Stimulated activated naive B cell treated with anti-CD40 and anti-IgM and Interleukin-4, amounts not matched to agents 10 μg/mL and 1 μg/mL and 100 μg/mL, for 72 hours (primary cell): ENCODE measurements at regions not wholly inside any gene's neighbourhood (a gene's known extent, or its start where the extent isn't known, plus 50 kb on each side); places are given as distances from the start of the nearest gene placed in this dataset.
"Not testable (repeated sequence)": the region's sequence is repeated elsewhere in the genome, so short reads cannot be mapped to it uniquely, and the experiment has no call there.

ENCODE experiments used
- ATAC-seq, 2 donors: fragments of 150-1000 bp; cut with Tn5 transposase; replicated peaks; 2 replicates each; pipeline ENCODE4 v1.10.0; 2021; ENCODE audit warnings: moderate library complexity in 1 of 2
- DNase-seq: peaks from one replicate; pipeline ENCODE4 v3.0.0; 2021
- H3K27ac Mint-ChIP-seq: one replicate; pipeline ENCODE4 v1.8.0; 2022; ENCODE audit warnings: mild to moderate bottlenecking, mixed read lengths
- H3K27me3 Mint-ChIP-seq, 2 donors: one replicate each; pipeline ENCODE4 v1.8.0; 2022; ENCODE audit warnings: mixed read lengths in 2 of 2
- H3K36me3 Mint-ChIP-seq, 2 donors: one replicate each; pipeline ENCODE4 v1.8.0; 2022; ENCODE audit warnings: mixed read lengths in 2 of 2, mild to moderate bottlenecking in 1 of 2
- H3K4me1 Mint-ChIP-seq, 2 donors: one replicate each; pipeline ENCODE4 v1.8.0; 2022; ENCODE audit warnings: mixed read lengths in 2 of 2, mild to moderate bottlenecking in 1 of 2
- H3K4me3 Mint-ChIP-seq, 2 donors: one replicate each; pipeline ENCODE4 v1.8.0; 2022; ENCODE audit warnings: mild to moderate bottlenecking in 2 of 2, mixed read lengths in 2 of 2, moderate library complexity in 1 of 2
- H3K9me3 Mint-ChIP-seq, 2 donors: one replicate each; pipeline ENCODE4 v1.8.0; 2022; ENCODE audit warnings: mixed read lengths in 2 of 2, mild to moderate bottlenecking in 1 of 2

DNA sequence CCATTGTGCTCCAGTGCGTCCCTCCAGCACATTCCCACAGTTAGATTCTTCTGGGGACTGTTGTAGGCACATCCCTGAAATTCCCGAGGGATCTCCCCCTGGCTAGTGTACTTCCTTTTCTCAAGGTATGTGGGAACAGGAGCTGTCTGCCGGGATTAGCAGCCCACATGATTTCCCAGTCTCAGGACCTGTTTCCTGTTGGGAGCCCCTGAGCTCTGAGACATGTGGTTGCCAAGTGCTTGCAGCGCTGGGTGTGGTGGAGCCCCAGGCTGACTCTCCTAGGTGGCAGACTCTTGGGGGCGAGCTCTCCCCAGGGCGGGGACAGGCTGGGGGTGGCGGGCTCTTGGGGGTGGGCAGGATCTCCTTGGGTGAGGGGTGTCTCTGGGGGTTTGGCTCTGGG lies 287.0 kb upstream of the PLGLB1 start:
- DNase-seq = not testable (repeated sequence)

DNA sequence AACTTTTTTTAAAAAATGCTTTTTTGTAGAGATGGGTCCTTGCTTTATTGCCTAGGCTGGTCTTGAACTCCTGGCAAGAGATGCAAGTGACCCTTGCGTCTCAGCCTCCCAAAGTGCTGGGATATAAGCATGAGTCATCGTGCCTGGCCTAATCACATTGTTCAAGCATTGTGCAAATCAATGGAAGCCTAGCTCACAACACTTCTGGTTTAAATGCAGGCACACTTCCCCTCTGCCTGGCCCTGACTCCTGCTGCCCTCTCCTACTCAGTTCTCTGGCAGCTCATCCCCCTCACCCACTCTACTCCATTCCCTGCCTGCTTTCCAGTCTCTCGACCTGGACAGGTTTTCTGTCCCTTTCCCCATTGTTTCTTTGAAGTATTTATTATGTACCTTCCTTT lies 288.1 kb upstream of the PLGLB1 start:
- H3K27ac Mint-ChIP-seq, H3K9me3 Mint-ChIP-seq, H3K4me3 Mint-ChIP-seq, H3K36me3 Mint-ChIP-seq, ATAC-seq, DNase-seq, H3K27me3 Mint-ChIP-seq: not testable (repeated sequence)
- peaks cover 10 to 11% of the 10 kb centered on the region in 2 donors for H3K4me1 Mint-ChIP-seq

More for the DNA sequence above, 287.0 kb upstream of the PLGLB1 start:
- H3K4me1 Mint-ChIP-seq, H3K27ac Mint-ChIP-seq, H3K36me3 Mint-ChIP-seq, H3K27me3 Mint-ChIP-seq, ATAC-seq, H3K9me3 Mint-ChIP-seq, H3K4me3 Mint-ChIP-seq: not testable (repeated sequence)

DNA sequence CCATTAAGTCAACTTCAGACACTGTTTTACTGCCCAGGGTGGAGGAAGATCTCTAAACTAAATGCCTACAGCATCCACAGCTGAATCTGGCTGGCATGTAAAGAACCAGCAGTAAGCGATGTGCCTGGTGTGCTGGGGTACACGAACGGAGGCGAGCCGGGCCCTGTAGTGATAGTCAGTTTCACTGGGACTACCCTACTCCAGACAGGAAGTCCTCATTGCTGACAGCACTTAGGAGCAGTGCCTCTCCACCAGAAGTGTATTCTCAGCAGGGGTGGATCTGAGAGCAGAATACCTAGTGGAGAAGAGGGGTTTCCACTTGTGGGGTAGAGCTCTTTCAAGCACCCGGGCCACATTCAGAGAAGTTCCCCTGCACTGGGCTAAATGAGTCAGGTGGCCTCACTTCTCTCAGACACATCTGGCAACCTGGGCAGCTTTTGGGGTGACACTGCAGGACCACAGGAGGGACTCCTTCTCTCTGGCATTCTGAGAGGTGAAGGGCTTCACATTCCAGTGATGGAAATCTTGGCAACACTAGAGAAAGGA lies 290.3 kb upstream of the PLGLB1 start:
- H3K27ac Mint-ChIP-seq, H3K27me3 Mint-ChIP-seq, DNase-seq, H3K9me3 Mint-ChIP-seq, H3K36me3 Mint-ChIP-seq, H3K4me3 Mint-ChIP-seq: not testable (repeated sequence)
- peaks cover 10 to 11% of the 10 kb centered on the region in 2 donors for H3K4me1 Mint-ChIP-seq
- ATAC-seq = peak; percentile 43 to 52

DNA sequence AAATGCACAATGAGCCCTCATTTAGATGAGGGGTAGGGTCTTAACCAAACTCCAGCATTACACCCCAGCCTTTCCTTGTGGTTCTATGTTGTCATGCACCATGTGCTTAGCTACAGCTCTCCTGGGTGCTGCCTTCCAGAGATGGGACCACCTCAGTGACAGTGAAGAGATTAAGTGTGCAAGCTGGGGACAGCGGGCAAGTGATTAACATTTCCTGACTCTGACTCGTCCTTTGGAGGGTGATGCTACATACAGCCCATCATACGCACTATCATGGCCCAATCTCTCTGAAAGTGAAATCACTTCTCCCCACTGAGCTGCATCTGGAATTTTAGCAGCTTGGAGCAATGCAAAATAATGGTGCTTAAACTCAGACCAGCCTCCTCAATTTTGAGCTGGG lies 293.0 kb upstream of the PLGLB1 start:
- not testable (repeated sequence) for H3K9me3 Mint-ChIP-seq, H3K4me3 Mint-ChIP-seq, H3K36me3 Mint-ChIP-seq, H3K27ac Mint-ChIP-seq, H3K27me3 Mint-ChIP-seq, DNase-seq
- peak; percentile 16 to 20 for ATAC-seq
- peaks cover 10 to 11% of the 10 kb centered on the region in 2 donors for H3K4me1 Mint-ChIP-seq

DNA sequence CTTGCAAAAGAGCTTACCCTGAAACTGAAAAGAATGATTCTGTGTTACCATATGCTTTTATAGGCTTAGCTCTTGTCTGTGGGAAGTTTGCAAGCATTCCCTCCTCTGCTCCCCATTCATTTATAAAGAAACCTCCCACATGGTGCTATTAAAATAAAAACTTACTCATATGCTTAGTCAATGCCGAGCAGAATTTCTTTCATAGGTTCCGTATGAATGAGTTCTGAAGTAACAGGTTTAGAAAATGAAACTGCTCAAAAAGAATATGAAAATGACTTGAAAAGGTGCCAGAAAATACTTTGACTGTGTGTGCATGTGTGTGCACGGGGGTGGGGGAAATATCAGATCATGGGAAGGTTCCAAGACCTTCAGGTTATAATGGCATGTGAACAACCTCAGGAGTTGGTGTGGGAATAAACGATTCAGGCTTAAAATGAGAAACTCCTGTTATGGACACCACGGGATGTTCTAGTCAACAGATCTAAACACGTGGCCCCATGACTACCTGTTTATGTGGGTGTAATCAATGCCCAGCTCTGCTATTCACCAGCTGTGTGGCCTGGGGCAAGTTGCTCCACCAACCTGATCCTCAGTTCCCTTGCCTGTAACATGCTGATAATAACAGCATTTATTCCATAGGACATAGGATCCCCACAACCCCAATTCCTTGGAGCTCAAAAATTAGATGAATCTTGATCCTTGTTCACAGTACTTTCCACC lies 293.7 kb upstream of the PLGLB1 start:
- not testable (repeated sequence) for H3K27me3 Mint-ChIP-seq, DNase-seq, H3K9me3 Mint-ChIP-seq, H3K36me3 Mint-ChIP-seq, H3K4me1 Mint-ChIP-seq, H3K27ac Mint-ChIP-seq, H3K4me3 Mint-ChIP-seq
- peak; percentile 88 to 90 for ATAC-seq

DNA sequence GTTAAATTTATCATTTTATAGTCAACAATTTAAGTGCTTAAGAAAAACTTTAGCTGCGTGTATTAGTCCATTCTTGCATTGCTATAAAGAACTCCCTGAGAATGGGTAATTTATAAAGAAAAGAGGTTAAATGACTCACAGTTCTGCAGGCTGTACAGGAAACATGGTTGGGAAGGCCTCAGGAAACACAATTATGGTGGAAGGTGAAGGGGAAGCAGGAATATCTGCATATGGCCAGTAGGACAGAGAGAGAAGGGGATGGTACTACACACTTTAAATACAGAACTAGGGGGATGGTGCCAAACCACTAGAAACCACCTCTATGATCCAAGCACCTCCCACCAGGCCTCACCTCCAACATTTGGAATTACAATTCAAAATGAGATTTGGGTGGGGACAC lies 295.5 kb upstream of the PLGLB1 start:
- ATAC-seq, H3K36me3 Mint-ChIP-seq, H3K4me1 Mint-ChIP-seq, H3K27ac Mint-ChIP-seq, H3K4me3 Mint-ChIP-seq, H3K27me3 Mint-ChIP-seq, H3K9me3 Mint-ChIP-seq, DNase-seq: not testable (repeated sequence)

DNA sequence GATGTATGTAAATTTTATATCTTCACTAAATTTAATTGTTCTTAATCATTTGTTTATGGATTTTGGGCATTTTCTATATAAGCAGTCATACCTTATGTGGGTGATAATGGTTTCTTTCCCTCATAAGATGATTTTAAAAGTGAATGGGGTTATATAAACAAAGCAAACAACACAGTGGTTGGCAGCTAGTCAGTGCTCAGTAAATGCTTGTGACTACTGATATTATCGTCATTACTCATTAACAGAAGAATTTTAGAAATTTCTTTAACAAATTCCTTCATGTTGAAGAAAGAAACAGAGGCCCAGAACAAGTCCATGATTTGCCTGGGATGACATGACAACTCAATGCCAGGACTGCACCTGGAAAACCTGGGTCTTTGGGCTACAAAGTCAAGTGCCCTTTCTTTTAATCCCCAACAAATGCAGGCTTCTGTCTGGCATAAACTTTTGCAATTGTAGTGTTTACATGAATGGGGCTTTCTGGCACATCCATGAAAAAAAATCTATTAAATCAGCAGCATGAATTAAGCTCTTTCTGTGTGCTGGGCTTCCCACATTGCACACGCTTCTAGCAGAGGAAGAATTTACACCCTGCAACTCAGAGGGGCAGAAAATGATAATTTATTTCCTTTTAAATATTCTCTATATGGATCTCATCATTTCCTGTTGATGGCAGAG lies 297.3 kb upstream of the PLGLB1 start:
- not testable (repeated sequence) for H3K9me3 Mint-ChIP-seq, H3K4me3 Mint-ChIP-seq, H3K27me3 Mint-ChIP-seq, H3K4me1 Mint-ChIP-seq, DNase-seq, H3K36me3 Mint-ChIP-seq, H3K27ac Mint-ChIP-seq, ATAC-seq

DNA sequence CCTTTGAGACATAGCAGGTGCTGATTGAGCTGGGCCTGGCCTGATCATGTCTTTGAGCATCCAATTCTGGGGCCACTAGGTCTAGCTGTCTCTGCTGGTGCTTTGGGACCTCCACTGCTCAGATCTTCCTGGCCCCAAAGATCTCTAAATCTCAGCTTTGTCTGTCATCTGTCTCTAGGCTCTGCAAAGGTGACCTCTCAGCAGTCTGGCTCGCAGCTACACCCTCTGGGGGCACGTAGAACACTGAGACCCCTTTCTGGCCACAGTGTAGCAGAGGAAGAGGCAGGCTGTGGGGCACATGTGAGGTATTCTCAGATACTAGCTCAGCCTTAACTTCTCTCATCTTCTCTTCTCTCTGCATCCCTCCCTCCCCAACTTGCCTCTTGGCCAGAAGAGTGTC lies 298.1 kb upstream of the PLGLB1 start:
- H3K4me3 Mint-ChIP-seq, H3K27ac Mint-ChIP-seq, H3K36me3 Mint-ChIP-seq, H3K9me3 Mint-ChIP-seq, ATAC-seq, H3K4me1 Mint-ChIP-seq, DNase-seq, H3K27me3 Mint-ChIP-seq: not testable (repeated sequence)

DNA sequence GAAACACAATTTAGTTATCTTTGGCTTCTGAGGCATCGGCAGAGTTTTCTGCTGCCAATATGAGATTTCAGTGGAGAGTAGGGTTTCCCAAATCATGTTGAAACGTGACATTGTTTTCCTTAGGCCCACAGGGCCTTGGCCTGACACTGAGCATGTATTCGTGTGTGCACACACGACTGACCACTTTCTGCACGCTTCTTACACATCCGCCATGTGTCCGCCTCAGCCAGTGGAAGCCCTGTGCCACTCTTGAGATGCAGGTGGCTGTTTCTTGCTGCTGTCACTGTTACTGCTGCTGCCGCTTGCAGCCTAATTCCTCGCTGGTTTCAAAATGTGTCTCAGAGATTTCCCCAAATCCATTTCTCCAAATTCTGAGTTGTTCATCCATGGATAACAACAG lies 299.6 kb upstream of the PLGLB1 start:
- H3K4me3 Mint-ChIP-seq, H3K27ac Mint-ChIP-seq, H3K27me3 Mint-ChIP-seq: not testable (repeated sequence)

DNA sequence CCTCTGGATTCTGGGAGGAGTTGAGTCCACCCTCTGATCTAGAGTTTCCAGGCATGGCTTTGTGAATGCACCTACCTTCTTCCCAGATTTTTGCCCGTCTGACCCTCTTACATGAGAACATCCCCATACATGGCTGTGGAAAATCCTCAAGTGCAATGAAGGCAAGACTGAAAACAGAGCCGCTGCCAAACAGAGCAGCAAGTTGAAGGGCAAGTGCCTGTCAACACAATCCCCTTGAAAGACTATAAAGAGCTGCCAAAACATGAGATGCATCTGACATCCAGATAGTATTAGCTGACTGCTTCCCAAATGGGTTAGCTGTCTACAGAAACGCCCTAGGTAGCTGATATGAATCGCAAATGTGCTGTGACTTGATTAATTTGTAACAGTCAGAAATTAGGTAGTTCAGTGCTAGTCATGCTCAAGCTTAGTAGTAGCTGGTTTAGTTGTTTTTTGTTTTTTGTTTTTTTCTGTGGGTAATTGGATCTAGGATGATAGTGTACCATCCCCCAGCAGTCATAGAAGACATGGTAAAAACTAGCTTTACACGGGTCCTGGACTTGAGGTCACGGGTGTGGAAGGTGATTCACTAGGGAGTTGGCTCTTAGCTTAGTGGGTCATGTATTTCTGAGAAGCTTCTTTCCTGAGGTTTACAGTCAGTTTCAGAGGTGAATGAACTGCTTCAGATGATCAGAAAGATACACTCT lies 302.8 kb upstream of the PLGLB1 start:
- not testable (repeated sequence) for DNase-seq, H3K36me3 Mint-ChIP-seq, H3K27ac Mint-ChIP-seq, H3K4me3 Mint-ChIP-seq, H3K4me1 Mint-ChIP-seq, H3K27me3 Mint-ChIP-seq, H3K9me3 Mint-ChIP-seq
- peak; percentile 57 to 70 for ATAC-seq

More for the DNA sequence above, 299.6 kb upstream of the PLGLB1 start:
- ATAC-seq, H3K4me1 Mint-ChIP-seq, DNase-seq, H3K9me3 Mint-ChIP-seq, H3K36me3 Mint-ChIP-seq: not testable (repeated sequence)

DNA sequence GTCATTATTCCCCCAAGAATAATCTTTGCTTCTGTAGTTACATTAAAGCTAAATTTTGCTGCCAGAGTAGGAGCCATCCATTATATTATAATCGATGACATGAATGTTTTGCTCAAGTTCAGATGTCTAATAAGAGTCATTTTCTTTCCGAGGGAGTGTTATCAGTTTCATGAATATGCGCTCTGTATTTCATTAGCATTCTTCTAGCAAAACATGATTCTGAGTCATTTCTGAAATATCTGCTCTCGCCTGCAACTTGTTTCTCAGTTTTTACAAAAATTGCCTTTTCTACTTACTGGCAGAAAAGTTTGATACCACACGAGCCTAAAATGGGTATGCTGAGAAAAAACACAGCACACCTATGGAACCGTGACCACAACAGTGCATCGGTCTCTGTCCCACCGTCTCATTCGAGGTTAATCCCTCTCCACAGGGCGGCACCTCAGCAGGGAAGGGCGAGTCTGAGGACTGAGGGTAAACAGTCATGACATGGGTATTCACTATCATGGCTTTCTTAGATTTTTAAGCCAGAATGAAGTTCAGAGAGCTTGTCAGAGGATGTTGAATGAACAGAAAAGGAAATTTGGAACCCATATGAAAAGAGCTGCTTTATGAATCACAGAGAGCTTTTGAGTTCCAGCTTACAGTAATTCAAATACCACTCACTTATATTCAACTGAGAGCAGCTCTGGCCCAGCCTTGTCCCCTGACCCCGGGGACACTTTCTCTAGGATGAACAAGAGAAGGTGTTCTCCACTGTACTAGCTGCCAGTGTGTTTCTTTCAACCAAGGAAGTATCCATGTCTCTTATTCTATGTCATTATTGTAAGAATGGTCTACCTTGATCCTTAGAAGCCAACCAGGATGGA lies 303.6 kb upstream of the PLGLB1 start:
- H3K4me3 Mint-ChIP-seq = not testable (repeated sequence)
- ATAC-seq = peak; percentile 48 to 49

DNA sequence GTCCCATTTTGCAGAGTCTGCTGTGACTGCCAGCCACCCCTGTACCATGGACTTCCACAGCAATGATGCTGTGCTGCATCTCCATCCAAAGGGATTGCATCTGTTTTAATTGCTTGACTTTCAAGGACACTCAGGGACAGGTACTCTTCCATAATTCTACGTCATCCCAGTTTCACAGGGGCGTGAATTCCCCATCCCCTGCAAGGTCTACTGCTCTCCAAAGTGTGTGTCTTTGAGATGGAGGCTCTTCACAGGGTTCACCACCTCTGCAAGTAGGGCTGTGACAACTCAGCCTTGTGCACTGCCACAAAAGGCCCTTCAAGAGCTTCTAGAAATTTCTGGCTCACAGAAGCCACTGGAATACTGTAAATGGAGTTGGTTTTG lies 304.3 kb upstream of the PLGLB1 start:
- ATAC-seq, H3K36me3 Mint-ChIP-seq, H3K27me3 Mint-ChIP-seq, H3K9me3 Mint-ChIP-seq, H3K27ac Mint-ChIP-seq, H3K4me3 Mint-ChIP-seq, DNase-seq: not testable (repeated sequence)
- peaks cover 0 to 11% of the 10 kb centered on the region in 2 donors for H3K4me1 Mint-ChIP-seq

More for the DNA sequence above, 303.6 kb upstream of the PLGLB1 start:
- H3K4me1 Mint-ChIP-seq = peaks cover 0 to 11% of the 10 kb centered on the region in 2 donors
- not testable (repeated sequence) for DNase-seq, H3K27me3 Mint-ChIP-seq, H3K9me3 Mint-ChIP-seq, H3K27ac Mint-ChIP-seq, H3K36me3 Mint-ChIP-seq

DNA sequence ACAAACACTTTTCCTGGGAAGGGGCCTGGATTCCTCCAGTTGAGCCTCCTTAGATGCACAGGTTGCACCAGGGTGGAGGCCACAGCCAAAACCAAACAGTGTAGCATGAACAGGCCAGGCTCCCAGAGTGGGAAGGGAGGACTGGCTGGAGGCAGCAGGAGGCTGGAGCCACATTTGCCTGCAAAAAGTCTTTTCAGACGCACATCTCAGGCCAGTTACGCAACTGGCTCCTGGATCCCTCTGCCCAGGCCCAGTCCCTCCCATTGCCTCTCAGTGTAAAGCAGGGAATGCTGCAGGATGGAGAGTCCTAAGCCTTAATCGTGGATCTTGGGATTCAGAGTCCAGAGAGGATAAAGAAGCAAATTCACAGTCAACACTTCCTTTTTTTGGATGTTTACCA lies 305.1 kb upstream of the PLGLB1 start:
- not testable (repeated sequence) for H3K36me3 Mint-ChIP-seq, H3K4me3 Mint-ChIP-seq, ATAC-seq, H3K27me3 Mint-ChIP-seq, DNase-seq, H3K27ac Mint-ChIP-seq, H3K9me3 Mint-ChIP-seq
- peaks cover 0 to 11% of the 10 kb centered on the region in 2 donors for H3K4me1 Mint-ChIP-seq
